ENCODE measurements at regions not wholly inside any gene's neighbourhood (a gene's known extent, or its start where the extent isn't known, plus 50 kb on each side); places are given as distances from the start of the nearest gene placed in this dataset.
"Not testable (repeated sequence)": the region's sequence is repeated elsewhere in the genome, so short reads cannot be mapped to it uniquely, and the experiment has no call there.

DNA sequence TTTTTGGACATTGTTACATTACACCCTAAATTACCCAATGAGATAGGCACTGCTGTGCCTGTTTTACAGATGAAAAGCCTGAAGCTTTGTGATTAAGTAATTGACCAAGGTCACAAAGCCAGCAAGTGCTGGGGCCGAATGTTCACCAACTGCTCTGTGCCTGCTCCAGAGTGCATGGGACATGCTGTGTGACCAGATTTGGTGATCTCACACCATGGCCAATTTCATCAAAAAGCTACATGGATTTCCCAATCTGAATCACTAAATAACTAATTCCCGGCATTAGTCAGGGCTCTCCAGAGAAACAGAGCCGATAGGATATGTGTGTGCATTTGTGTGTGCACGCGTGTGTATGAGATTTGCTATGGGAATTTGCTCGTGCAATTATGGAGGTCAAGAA lies 228.3 kb upstream of the ECI2 start:
- DNase-seq (ENCODE audit: low read depth in 2 of 2) = no peak
- TF ChIP-seq, protein P1, sequence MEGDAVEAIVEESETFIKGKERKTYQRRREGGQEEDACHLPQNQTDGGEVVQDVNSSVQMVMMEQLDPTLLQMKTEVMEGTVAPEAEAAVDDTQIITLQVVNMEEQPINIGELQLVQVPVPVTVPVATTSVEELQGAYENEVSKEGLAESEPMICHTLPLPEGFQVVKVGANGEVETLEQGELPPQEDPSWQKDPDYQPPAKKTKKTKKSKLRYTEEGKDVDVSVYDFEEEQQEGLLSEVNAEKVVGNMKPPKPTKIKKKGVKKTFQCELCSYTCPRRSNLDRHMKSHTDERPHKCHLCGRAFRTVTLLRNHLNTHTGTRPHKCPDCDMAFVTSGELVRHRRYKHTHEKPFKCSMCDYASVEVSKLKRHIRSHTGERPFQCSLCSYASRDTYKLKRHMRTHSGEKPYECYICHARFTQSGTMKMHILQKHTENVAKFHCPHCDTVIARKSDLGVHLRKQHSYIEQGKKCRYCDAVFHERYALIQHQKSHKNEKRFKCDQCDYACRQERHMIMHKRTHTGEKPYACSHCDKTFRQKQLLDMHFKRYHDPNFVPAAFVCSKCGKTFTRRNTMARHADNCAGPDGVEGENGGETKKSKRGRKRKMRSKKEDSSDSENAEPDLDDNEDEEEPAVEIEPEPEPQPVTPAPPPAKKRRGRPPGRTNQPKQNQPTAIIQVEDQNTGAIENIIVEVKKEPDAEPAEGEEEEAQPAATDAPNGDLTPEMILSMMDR (IDR thresholded peaks at IDR 0.05; ENCODE audit: low read depth, low read length) = no peak
- no peak overlapping the region for H3K4me3 ChIP-seq (replicated peaks in 1 of 2; ENCODE audit: low read depth in 2 of 2, low read length in 2 of 2)

DNA sequence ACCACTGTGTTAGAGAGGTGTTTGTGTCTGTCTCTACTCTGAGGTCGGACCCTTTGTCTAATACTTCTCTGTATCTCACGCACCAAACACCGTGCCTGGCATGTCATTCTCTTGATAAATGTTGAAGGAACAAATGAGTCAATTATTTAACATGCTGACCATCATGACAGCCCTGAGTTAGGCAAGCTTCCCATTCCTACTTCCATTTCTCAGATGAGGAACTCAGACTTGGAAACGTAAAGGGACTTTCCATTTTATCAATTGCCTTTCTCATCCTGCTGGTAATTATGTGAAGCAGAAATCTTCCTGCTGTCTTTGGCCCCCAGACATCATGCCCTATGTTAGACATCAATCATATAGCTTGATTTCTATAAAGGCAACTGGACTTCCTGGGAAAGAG lies 227.0 kb upstream of the ECI2 start:
- DNase-seq (ENCODE audit: low read depth in 2 of 2) = no peak
- H3K4me3 ChIP-seq (replicated peaks in 1 of 2; ENCODE audit: low read depth in 2 of 2, low read length in 2 of 2) = no peak overlapping the region
- TF ChIP-seq, protein P1 (IDR thresholded peaks at IDR 0.05; ENCODE audit: low read depth, low read length) = no peak

DNA sequence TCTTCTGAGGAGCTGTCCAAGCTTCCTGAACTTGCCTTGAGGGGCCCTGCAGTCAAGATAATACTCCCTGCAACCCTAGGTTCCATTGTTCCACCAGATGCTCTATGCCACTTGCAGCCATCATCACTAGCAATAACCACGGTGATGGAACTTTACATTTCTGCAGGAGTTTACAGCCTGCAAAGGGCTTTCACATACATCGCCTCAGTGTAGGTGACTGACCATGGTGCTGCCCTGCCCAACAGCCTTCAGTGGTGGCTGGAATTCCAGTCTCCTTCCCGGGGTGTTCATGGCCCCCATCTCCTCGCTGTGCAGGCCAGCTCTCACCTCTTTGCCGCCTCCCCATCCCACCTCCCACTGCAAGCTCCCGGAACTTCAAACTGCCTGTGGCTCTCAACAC lies 225.5 kb upstream of the ECI2 start:
- DNase-seq (ENCODE audit: low read depth in 2 of 2) = no peak
- H3K4me3 ChIP-seq (replicated peaks in 1 of 2; ENCODE audit: low read depth in 2 of 2, low read length in 2 of 2) = no peak overlapping the region
- TF ChIP-seq, protein P1 (IDR thresholded peaks at IDR 0.05; ENCODE audit: low read depth, low read length) = no peak

DNA sequence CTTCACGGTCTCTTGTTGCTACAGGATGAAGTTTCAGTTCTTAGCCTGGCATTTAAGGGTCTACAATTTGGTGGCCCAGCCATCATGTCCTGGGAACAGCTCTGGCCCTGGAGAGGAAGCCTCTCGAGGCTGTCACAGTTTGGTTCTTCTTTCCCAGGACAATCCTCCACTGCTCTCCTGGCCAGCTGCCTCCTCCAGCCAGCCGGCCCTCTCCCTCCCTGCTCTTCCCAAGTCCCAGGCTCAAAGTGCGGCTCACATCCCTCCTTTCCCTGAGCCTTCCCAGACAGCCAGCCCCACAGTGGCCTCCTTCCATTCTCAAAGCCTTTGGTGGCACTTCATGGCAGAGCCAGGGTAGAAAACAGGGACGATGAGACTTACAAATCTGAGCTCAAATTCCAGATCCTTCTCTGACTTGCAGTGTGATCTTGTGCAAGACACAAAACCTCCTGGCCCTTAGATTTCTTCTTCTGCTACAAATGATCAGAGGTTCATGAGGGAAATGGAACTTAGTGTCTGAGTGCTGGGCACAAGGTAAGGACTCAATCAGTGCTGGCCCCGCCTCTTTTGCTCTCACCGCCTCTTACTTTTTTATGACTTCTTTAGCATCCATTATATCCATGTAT lies 223.8 kb upstream of the ECI2 start:
- TF ChIP-seq, protein P1 (IDR thresholded peaks at IDR 0.05; ENCODE audit: low read depth, low read length) = no peak
- DNase-seq (ENCODE audit: low read depth in 2 of 2) = peak; percentile 42 to 48
- H3K4me3 ChIP-seq (replicated peaks in 1 of 2; ENCODE audit: low read depth in 2 of 2, low read length in 2 of 2) = no peak overlapping the region

DNA sequence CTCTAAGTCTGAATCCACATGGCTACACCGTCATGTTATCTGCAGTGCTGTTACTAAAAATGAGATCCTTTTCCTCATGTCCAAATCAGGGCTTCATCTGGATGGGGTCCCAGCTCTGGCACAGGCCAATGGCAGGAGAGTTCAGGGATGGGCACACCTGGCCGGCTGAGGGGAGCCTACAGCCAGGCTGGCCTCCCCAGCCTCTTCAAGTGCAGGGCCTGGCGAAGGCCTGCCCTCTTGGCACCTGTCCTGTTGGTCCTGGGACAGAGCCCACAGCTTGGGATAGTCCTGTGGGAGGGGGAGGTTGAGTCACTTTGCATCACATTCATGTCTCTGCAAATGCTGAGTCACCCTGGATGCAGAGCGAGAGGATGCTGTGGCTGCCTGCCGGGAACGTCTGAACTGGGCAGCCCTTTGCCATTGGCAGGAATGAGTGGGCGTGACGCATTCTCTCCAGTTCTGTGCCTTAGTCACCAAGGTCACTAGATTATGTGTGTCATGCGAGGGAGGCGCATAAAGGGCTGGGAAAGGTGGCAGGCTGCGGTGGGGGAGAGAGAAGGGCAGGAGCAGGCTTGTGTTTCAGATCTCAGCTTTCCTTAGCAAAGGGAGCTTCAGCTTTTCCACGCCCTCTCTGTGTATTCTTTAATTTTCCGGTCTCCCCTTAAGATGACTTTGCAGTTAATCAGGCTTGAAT lies 223.2 kb upstream of the ECI2 start:
- DNase-seq (ENCODE audit: low read depth in 2 of 2) = peak; percentile 99 to 100
- H3K4me3 ChIP-seq (replicated peaks in 1 of 2; ENCODE audit: low read depth in 2 of 2, low read length in 2 of 2) = no peak overlapping the region
- TF ChIP-seq, protein P1 (IDR thresholded peaks at IDR 0.05; ENCODE audit: low read depth, low read length) = no peak

DNA sequence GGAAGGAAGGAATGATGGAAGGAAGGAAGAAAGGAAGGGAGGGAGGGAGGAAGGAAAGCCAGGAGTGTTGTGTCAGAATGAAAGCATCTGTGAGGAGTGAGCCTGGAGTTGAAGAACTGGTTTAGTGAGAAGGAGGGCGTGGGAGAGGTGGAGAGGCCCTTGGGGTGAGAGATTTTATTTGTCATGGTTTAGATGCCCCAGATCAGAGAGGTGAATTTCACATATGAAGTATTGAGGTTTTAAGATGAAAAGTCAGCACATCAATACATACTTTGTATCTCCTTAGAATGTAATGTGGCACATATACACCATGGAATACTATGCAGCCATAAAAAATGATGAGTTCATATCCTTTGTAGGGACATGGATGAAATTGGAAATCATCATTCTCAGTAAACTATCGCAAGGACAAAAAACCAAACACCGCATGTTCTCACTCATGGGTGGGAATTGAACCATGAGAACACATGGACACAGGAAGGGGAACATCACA lies 222.3 kb upstream of the ECI2 start:
- not testable (repeated sequence) for H3K4me3 ChIP-seq (replicated peaks in 1 of 2; ENCODE audit: low read depth in 2 of 2, low read length in 2 of 2); DNase-seq (ENCODE audit: low read depth in 2 of 2)

DNA sequence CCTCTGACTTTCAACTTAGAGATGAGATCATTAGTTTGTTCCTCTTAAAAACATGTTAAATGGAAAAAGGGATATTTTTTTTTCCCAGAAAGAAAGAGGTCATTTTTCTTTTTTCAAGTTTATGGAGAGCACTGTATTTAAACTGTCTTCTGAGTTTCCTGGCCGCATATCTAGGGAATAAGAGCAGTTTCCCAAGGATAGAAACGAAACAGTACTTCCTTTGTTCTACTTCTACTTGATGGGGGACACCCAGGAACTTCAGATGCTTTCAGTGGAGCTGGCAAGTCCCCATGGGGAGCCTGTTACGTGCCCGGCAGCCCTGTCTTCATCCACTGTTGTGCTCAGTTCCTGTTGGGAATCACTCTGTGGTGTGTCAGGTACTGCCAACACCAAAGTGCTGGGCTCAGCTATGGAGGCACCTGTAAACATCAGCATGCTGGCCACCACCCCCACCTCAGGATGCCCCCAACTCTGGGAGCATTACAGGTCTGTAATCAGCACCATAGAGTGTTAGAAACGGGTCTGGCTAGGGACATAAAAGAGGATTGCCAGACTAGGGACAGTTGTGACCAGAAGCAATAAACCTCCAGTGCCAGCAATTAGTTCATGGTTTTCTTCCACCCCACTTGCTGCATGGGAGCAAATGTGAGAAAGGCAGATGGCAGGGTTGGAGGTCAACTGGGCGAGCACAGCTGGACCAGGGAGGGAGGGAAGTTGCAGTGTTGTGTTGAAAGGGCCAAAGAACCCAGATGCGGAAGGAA lies 221.7 kb upstream of the ECI2 start:
- DNase-seq (ENCODE audit: low read depth in 2 of 2) = no peak
- no peak overlapping the region for H3K4me3 ChIP-seq (replicated peaks in 1 of 2; ENCODE audit: low read depth in 2 of 2, low read length in 2 of 2)
- TF ChIP-seq, protein P1 (IDR thresholded peaks at IDR 0.05; ENCODE audit: low read depth, low read length) = no peak
